Neuronal stem cell (in vitro differentiated cells): ENCODE measurements at regions not wholly inside any gene's neighbourhood (a gene's known extent, or its start where the extent isn't known, plus 50 kb on each side); places are given as distances from the start of the nearest gene placed in this dataset.

ENCODE experiments used
- DNase-seq: peaks from one replicate; pipeline ENCODE4 v3.0.0-alpha.2; 2013; ENCODE audit warnings: low spot score
- H2AFZ ChIP-seq: one replicate; pipeline ENCODE4 v1.6.1; 2013; ENCODE audit warnings: mild to moderate bottlenecking, low read length, inconsistent platforms
- H2AK5ac ChIP-seq: 2 replicates; pipeline ENCODE4 v1.6.1; 2013; ENCODE audit warnings: low read depth, mild to moderate bottlenecking, inconsistent platforms, low read length, moderate library complexity, mixed read lengths
- H2BK120ac ChIP-seq: 2 replicates; pipeline ENCODE4 v1.6.1; 2013; ENCODE audit warnings: low read depth, mild to moderate bottlenecking, inconsistent platforms, low read length, moderate library complexity, mixed read lengths
- H2BK12ac ChIP-seq: one replicate; pipeline ENCODE4 v1.6.1; 2013; ENCODE audit warnings: low read length, inconsistent platforms
- H2BK15ac ChIP-seq: 2 replicates; pipeline ENCODE4 v1.6.1; 2013; ENCODE audit warnings: mild to moderate bottlenecking, low read length, inconsistent platforms, mixed read lengths
- H2BK5ac ChIP-seq: one replicate; pipeline ENCODE4 v1.6.1; 2013; ENCODE audit warnings: inconsistent platforms, mild to moderate bottlenecking, low read length, moderate library complexity
- H3K14ac ChIP-seq: one replicate; pipeline ENCODE4 v1.6.1; 2013; ENCODE audit warnings: low read length, inconsistent platforms
- H3K18ac ChIP-seq: 2 replicates; pipeline ENCODE4 v1.6.1; 2013; ENCODE audit warnings: low read length, inconsistent platforms
- H3K23ac ChIP-seq: 2 replicates; pipeline ENCODE4 v1.6.1; 2013; ENCODE audit warnings: low read depth, mild to moderate bottlenecking, mixed read lengths, low read length, inconsistent platforms; ENCODE audit not compliant: poor library complexity
- H3K27ac ChIP-seq: replicated peaks from 3 replicates; pipeline ENCODE4 v1.5.1; 2013; ENCODE audit warnings: low read length, inconsistent platforms
- H3K27me3 ChIP-seq, 3 experiments: 2 replicates each; pipeline ENCODE4 v1.6.1; 2013; ENCODE audit warnings: low read length in 3 of 3, mild to moderate bottlenecking in 2 of 3, inconsistent platforms in 1 of 3, low read depth in 1 of 3, mixed read lengths in 1 of 3, moderate library complexity in 1 of 3; ENCODE audit not compliant: control insufficient read depth in 3 of 3, insufficient read depth in 3 of 3
- H3K36me3 ChIP-seq, 2 donors: replicated peaks in 1 of 2; 2 replicates each; pipeline ENCODE4 v1.6.1; 2013; ENCODE audit warnings: low read length in 2 of 2; ENCODE audit not compliant: control insufficient read depth in 2 of 2, insufficient read depth in 2 of 2
- H3K4ac ChIP-seq: 2 replicates; pipeline ENCODE4 v1.6.1; 2013; ENCODE audit warnings: inconsistent platforms, mild to moderate bottlenecking, low read length, moderate library complexity
- H3K4me1 ChIP-seq, 2 donors: 1 replicate in 1 of 2; 2 replicates in 1 of 2; pipeline ENCODE4 v1.6.1; 2013; ENCODE audit warnings: low read length in 2 of 2, low read depth in 1 of 2; ENCODE audit not compliant: control insufficient read depth in 2 of 2, insufficient read depth in 1 of 2
- H3K4me2 ChIP-seq: one replicate; pipeline ENCODE4 v1.6.1; 2013; ENCODE audit warnings: mild to moderate bottlenecking, low read length, inconsistent platforms; ENCODE audit not compliant: insufficient read depth, poor library complexity, severe bottlenecking
- H3K4me3 ChIP-seq, 2 donors: 2 replicates each; pipeline ENCODE4 v1.5.1; 2013; ENCODE audit warnings: low read length in 2 of 2, mild to moderate bottlenecking in 2 of 2, inconsistent platforms in 1 of 2, moderate library complexity in 1 of 2
- H3K79me1 ChIP-seq: one replicate; pipeline ENCODE4 v1.6.1; 2013; ENCODE audit warnings: low read depth, mild to moderate bottlenecking, inconsistent platforms, low read length, moderate library complexity
- H3K9ac ChIP-seq: one replicate; pipeline ENCODE4 v1.6.1; 2013; ENCODE audit warnings: mild to moderate bottlenecking, low read depth, low read length, inconsistent platforms; ENCODE audit not compliant: poor library complexity
- H3K9me3 ChIP-seq, 2 donors: replicated peaks in 1 of 2; 2 replicates each; pipeline versions ENCODE3 to v1.6.1; 2013; ENCODE audit warnings: low read length in 2 of 2, mild to moderate bottlenecking in 2 of 2, inconsistent platforms in 1 of 2, low read depth in 1 of 2, mixed read lengths in 1 of 2, moderate library complexity in 1 of 2; ENCODE audit not compliant: control insufficient read depth in 2 of 2, insufficient read depth in 1 of 2
- H4K8ac ChIP-seq: one replicate; pipeline ENCODE4 v1.6.1; 2013; ENCODE audit warnings: low read depth, mild to moderate bottlenecking, inconsistent platforms, low read length, moderate library complexity
- H4K91ac ChIP-seq: one replicate; pipeline ENCODE4 v1.6.1; 2013; ENCODE audit warnings: low read length, low read depth, mild to moderate bottlenecking, inconsistent platforms; ENCODE audit not compliant: poor library complexity
- WGBS, 2 donors: extraction: QIAGEN DNeasy Blood & Tissue Kit; methylation state at CpG; one replicate each; pipeline ENCODE4 v1.1.7; 2013; ENCODE audit warnings: missing lambda C conversion rate in 2 of 2, mixed read lengths in 1 of 2; ENCODE audit not compliant: insufficient read length in 2 of 2, insufficient replicate concordance in 1 of 2; ENCODE audit errors: extremely low coverage in 2 of 2; 5-methylcytosine and 5-hydroxymethylcytosine counted together

DNA sequence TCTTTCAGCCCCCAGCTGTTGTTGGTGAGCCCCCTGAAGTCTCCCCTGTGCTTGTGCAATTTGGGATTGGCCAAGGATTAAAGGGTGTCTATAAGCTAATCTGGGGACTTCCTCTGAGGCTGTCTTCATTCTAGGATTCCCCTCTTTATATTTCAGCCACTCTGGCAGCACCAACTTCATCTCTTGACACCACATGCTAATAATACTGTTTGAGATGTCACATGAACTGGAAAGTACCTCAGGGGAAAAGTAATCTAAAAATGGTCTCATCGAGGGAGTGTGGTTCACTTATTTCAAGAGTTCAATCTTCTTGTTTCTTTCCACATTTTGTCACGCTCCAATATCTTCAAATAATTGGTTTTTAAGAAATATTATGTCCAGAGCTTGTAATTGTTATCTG, 279.2 kb upstream of the TMC3 start:
- Histone ChIP-seq H4K8ac (no peak overlapping the region), H2BK120ac (no peak overlapping the region), H3K9ac (no peak overlapping the region), H3K27me3 (no peaks in the 10 kb centered on the region), H3K4ac (no peak overlapping the region), H3K4me2 (no peak overlapping the region), H3K4me1 (no peaks in the 10 kb centered on the region), H3K9me3 (no peaks in the 10 kb centered on the region), H2AFZ (no peak overlapping the region), H3K27ac (no peak overlapping the region), H2BK15ac (no peak overlapping the region), H3K79me1 (no peaks in the 10 kb centered on the region), H3K36me3 (no peaks in the 10 kb centered on the region), H3K4me3 (no peak overlapping the region), H3K14ac (no peak overlapping the region), H2BK12ac (no peak overlapping the region), H3K23ac (no peak overlapping the region), H2BK5ac (no peak overlapping the region), H2AK5ac (no peak overlapping the region), H4K91ac (no peak overlapping the region), H3K18ac (no peak overlapping the region)
- no CpG with 5 or more reads among the region's 2 CpGs for WGBS, 2 donors
- DNase-seq: no peak

DNA sequence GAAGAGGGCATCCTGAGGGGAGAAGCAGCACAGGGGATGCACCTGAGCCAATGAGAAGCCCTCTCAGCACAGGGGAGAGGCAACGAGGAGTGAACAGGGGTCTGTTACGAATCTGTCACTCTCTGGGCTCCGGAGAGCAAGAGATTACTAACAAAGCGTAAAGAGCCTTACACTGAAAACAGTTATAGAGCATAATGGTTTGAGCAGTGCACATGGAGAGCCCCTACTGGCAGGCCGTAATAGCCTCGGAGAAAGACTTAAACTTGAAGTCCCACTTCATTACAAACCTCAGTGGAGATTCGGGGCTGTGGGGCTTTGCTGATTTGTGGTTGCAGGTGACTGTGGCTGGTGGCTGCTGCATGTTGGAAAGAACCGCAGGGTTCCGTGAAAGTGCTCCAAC, 271.5 kb upstream of the TMC3 start:
- Histone ChIP-seq H2BK120ac (no peak overlapping the region), H3K4me2 (no peak overlapping the region), H3K79me1 (no peaks in the 10 kb centered on the region), H2AK5ac (no peak overlapping the region), H3K4me3 (no peak overlapping the region), H2BK5ac (no peak overlapping the region), H3K9me3 (no peaks in the 10 kb centered on the region), H3K27me3 (no peaks in the 10 kb centered on the region), H3K23ac (no peak overlapping the region), H2AFZ (no peak overlapping the region), H3K4me1 (peaks cover 0 to 1% of the 10 kb centered on the region in 2 donors), H3K36me3 (no peaks in the 10 kb centered on the region), H4K91ac (no peak overlapping the region), H4K8ac (no peak overlapping the region), H2BK15ac (no peak overlapping the region), H3K27ac (no peak overlapping the region), H3K14ac (no peak overlapping the region), H3K9ac (no peak overlapping the region), H2BK12ac (no peak overlapping the region), H3K18ac (no peak overlapping the region), H3K4ac (no peak overlapping the region)
- no CpG with 5 or more reads among the region's 9 CpGs for WGBS, 2 donors
- DNase-seq: no peak

DNA sequence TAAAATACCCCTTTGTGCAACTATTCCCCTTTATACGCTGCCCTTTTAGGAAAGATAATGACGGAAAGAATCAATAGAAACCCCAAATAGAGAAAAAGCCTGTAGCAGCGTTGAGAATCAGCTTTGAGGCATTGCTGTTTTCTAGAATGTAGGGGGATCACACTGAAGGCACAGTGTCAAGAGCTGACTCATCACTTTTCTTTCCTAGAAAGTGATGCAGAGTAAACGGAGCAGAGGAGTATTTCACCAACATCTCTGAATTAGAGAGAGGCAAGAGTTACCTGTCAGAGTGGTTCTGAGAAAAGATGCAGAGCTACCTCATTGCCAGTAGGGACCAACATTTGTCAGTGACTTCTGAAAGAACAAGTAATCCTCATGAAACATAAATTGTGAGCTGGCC, 269.8 kb upstream of the TMC3 start:
- Histone ChIP-seq H3K4me2 (no peak overlapping the region), H3K9ac (no peak overlapping the region), H3K14ac (no peak overlapping the region), H2BK120ac (no peak overlapping the region), H2BK12ac (no peak overlapping the region), H2BK15ac (no peak overlapping the region), H2AK5ac (no peak overlapping the region), H3K9me3 (no peaks in the 10 kb centered on the region), H4K8ac (no peak overlapping the region), H3K36me3 (no peaks in the 10 kb centered on the region), H3K27ac (no peak overlapping the region), H3K4me1 (peaks cover 0 to 1% of the 10 kb centered on the region in 2 donors), H3K4me3 (no peak overlapping the region), H3K18ac (no peak overlapping the region), H3K79me1 (no peaks in the 10 kb centered on the region), H2BK5ac (no peak overlapping the region), H3K27me3 (no peaks in the 10 kb centered on the region), H3K4ac (no peak overlapping the region), H3K23ac (no peak overlapping the region), H4K91ac (no peak overlapping the region), H2AFZ (no peak overlapping the region)
- WGBS, 2 donors: no CpG with 5 or more reads among the region's 4 CpGs
- no peak for DNase-seq

DNA sequence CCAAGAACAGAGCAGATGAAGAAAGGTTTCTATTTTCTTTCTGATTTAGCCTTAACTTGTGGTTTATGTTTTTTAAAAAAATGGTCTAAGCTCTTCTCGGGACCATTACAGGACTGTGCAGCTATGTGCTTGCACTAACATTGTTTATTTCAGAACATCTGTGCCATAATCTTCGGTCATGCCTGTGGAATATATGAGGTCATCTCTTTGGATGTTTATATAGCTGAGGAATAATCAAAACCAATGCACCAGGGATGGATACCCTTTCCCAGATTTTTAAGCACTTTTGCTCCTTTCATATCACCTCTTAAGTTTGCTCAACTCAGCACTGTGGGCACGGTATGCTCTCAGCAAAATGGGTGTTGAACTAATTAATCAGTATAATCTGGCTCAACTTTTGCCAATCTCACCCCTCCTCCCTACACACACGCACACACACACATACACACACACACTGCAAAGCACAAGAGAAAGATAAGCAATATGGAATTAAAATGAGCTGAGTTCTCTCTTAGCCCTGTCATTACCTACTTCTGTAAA, 268.5 kb upstream of the TMC3 start:
- H3K4me2 ChIP-seq: no peak overlapping the region
- no peak overlapping the region for H3K27ac ChIP-seq
- no peak overlapping the region for H4K91ac ChIP-seq
- H2BK120ac ChIP-seq: no peak overlapping the region
- H3K9me3 ChIP-seq: no peaks in the 10 kb centered on the region
- no peak overlapping the region for H2BK5ac ChIP-seq
- H3K18ac ChIP-seq: no peak overlapping the region
- no peak overlapping the region for H3K23ac ChIP-seq
- no peaks in the 10 kb centered on the region for H3K27me3 ChIP-seq
- no peak overlapping the region for H2AFZ ChIP-seq
- no peak for DNase-seq
- no peak overlapping the region for H2BK12ac ChIP-seq
- peaks cover 0 to 1% of the 10 kb centered on the region in 2 donors for H3K4me1 ChIP-seq
- no CpG with 5 or more reads among the region's 4 CpGs for WGBS, 2 donors
- H3K4ac ChIP-seq: no peak overlapping the region
- no peak overlapping the region for H2BK15ac ChIP-seq
- no peaks in the 10 kb centered on the region for H3K79me1 ChIP-seq
- H3K4me3 ChIP-seq: no peak overlapping the region
- no peak overlapping the region for H4K8ac ChIP-seq
- H2AK5ac ChIP-seq: no peak overlapping the region
- no peak overlapping the region for H3K9ac ChIP-seq
- no peaks in the 10 kb centered on the region for H3K36me3 ChIP-seq
- H3K14ac ChIP-seq: no peak overlapping the region
